SW 1271 (cell line): ENCODE measurements at regions not wholly inside any gene's neighbourhood (a gene's known extent, or its start where the extent isn't known, plus 50 kb on each side); places are given as distances from the start of the nearest gene placed in this dataset.
A peak's percentile ranks its signal among the peaks of the same experiment; 100 is the strongest.

Source experiments
- DNase-seq, 2 experiments: peaks; one replicate each; lab custom pipeline; 2025; lab: John Stamatoyannopoulos, UW

DNA sequence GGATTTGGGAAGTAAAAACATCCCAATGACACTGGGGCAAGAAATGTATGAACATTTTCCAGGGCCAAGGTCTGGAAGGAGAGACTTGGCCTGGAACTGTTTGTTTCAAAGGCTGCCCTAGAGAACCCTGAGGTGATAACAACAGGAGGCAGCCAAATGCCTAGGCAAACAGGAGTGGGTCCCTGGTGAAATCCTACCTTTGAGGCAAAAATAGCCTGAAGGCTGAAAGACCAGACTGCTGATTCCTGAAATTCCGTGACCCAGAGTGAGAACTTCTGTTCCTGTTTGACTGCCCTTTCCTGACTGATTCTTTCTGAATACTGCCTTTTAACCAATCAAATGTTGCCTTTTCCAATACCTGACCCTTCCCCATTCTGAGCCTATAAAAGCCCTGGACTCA lies 196.4 kb downstream of the NSUN3 start:
- no peak for DNase-seq

DNA sequence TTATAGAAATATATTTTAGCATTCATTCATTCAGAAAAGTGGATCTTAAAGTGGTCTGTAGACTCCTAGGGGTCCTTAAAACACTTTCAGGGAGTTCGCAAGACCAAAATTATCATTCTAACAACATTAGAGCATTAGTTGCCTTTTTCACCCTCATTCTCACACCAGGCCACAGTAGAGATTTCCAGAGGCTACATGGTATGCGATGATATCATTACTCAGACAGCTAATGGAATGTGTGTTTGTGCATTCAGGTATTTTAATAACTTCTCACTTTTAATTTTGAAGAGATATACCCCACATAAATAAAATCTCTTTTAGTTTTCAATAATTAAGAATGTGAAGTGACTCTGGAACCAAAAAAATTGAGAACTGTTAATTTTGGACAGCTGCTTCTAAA lies 206.9 kb downstream of the NSUN3 start:
- no peak for DNase-seq

DNA sequence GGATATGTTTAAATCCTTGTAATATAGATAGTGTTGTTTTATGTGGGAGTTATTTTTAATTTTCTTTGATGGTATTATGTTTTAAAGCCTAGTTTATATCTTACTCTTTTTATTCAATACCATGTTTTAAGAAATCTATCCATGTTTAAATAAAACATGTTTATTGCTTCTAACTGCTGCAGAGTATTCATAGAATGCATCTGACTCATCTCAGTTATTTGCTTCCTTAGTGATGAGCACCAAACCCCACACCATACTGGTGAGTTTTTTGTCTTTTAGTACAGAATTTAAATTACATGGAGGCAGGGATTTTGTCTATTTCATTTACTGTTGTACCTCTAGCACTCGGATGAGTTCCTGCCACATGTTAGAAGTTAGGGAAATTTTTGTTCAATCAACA lies 209.2 kb downstream of the NSUN3 start:
- DNase-seq: no peak

DNA sequence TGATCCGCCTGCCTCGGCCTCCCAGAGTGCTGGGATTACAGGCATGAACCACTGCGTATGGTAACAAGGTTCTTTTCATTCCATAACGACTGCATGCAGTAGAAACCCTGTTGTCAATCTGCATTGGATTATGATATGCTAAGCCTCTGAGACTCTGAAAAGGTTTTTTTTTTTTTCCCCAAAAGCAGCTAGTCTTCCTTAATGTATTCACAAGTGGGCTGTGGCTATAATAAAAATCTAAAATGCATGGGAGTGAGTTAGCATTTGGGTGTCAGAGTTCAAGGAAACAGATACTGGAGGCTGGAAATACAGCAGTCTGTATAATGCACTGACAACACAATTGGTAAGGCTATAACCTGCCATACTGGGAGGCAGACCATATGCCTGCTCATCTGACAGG lies 218.1 kb downstream of the NSUN3 start:
- no peak for DNase-seq

DNA sequence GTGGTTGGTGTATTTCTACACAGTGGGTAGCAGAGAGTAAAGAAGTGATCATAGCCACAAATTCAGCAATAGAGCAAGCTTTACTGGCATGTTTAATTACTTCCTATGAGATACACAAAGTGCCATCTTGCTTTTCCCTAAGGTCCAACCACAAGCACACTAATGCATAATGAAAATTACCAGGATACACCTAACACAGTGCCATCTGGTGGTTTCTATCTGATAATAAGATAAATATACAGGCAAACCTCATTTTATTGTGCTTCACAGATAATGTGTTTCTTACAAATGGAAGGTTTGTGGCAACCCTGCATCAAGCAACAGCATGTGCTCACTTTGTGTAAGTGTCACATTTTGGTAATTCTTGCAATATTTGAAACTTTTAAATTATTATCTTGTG lies 223.0 kb downstream of the NSUN3 start:
- peak in 1 of 2 experiments; percentile 11 for DNase-seq

DNA sequence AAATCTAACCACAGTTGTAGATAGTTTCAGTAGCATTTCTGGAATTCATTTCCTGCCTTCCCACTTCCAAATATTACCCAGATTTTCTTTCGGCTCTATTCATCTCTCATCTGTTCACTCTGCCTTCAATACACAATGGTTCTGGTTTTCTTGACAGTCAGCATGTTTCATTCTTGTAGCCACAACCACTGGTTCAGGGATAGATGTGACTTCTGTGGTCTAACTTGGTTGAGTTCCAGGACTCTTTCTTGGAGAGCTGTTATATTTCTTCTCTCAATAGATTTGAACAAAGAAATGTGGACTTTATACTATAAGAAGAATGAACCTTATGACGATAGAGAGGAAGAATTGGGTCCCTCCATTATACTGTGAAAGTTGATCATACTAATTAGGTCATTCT lies 228.8 kb downstream of the NSUN3 start:
- no peak for DNase-seq

DNA sequence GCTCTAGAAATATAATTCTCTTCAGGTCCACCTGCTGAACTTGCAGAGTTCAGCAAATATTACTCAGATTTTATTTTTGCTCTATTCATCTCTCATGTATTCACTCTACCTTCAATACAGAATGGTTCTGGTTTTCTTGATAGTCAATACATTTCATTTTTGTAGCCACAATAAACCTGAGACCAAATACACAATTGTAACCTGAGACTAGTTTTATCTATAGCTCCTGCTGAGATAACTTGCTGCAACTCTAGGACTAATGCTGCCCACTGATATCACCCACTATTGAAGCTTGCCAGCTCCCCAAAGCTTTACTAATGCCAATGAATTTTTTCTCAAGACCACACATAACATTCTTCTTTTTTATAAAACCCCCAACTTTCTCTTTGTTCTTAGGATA lies 229.3 kb downstream of the NSUN3 start:
- no peak for DNase-seq

DNA sequence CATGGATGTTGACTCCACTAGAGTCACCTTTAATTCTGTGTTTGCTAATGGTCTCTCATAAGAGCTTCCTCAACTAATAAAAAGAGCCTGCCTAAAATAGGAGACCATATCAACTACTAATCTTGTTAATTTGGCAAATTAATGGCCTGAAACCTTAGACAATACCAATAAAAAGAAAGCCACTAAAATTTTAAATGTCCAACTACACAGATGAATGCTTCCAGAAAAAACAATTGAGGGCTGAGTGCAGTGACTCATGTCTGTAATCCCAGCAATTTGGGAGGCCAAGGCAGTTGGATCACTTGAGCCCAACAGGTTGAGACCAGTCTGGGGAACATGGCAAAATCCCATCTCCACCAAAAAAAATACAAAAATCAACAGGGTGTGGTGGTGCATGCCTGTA lies 230.9 kb downstream of the NSUN3 start:
- no peak for DNase-seq

DNA sequence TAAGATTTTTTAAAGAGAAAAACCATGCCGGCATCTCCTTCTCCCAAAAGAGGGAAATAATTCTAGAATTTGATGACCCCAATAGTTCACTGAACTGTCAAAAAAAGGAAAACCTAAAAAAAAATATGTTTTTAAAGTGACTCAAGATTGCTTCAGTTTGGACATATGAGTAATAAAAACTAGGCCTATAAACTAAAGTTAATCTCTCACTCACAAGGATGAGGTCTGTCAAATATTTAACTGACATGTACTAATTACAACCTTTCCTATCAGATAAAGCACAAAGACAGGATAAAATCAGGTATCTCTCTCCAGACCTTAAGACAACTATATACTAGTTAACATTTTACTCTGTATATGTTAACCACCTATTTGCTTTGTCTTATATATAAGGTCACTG lies 231.9 kb downstream of the NSUN3 start:
- DNase-seq: no peak

DNA sequence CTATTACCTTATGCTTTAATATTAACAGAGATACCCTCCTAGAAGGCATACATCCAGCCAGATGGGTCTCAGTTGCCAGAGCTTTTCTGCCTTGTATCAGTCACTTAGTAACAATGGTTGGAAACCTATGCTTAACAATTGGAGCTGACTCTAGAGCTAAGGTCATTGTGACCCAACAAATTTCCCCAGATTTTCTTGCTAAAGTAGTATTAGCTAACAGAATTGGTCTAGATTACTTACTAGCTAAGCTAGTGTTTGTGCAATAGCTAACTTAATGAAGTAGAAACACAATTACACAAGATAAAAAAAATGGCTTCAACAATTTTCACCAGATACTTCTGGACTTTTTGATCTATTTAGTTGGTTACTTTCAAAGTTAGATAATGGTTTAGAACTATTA lies 236.9 kb downstream of the NSUN3 start:
- DNase-seq: no peak

DNA sequence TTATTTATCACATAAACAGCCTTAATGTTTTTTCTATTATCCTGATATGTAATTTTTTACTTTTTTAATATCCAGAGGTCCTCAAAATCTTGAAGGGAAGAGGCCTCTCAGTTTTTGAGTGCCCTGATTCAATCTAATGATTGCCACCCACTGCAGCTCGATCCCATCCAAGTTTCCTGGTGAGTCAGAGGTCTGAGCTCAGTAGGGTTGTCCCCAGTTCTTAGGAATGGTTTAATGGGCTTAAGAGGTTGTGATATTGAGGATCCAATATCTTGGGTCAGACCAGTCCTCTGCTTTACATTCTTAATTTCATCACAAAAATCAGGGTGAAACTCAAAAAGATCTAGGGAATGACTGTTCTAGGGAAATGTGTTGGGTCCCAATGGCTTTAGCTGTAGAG lies 238.5 kb downstream of the NSUN3 start:
- DNase-seq: no peak

DNA sequence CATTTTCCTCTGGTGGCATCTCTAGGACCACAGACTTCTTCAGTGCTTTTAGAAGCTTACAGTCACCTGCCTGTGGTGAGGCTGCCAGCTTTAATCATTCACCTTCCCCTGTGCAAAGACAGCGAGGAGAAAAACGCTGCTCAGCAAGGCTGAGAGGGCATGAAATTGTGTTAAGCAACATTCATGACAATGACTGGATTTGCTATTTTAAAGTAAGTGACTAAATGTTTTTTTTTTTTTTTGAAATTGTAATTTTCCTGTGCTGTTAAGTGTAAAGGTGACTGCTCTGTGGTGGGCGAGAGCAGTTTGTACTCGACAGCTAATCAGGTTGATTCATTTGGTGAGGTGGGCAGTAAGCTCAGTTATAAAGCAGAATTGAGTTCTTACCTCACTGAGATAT lies 240.4 kb downstream of the NSUN3 start:
- no peak for DNase-seq

DNA sequence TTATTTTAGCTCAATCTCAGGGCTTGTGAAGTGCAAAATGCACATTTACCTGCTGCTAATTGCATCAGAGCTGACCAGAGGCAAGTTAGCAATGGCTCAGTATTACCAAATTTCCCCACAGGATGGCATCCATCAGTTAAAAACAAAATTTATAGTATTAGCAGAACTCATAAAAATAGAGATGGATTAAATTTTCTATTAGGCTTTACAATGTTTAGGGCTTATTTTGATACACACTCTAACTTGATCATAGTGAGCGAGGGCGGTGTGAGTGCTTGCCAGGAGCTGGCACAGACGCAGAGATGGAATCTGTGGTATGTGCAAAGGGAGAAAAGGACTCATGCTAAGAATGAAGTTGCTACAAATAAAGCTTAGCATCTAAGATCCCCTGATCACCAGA lies 241.0 kb downstream of the NSUN3 start:
- no peak for DNase-seq

DNA sequence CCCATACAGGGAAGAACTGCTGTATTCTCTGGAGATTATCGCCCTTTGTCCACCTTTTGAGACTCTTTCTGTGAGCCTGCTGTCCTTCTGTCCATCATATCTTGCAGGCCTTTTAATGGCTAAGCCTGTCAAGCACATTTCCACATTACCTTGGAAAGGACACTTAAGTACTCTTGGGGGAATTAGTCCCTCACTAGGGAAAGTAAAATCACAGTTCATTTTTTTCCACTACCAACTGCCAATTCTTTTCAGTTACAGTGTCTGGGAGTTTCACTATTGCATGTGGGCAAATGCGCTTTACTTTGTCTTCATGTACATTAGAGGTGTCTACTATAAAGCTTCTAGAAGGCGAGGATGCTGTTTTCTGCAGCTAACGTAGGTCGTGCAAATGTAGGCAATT lies 242.1 kb downstream of the NSUN3 start:
- no peak for DNase-seq

DNA sequence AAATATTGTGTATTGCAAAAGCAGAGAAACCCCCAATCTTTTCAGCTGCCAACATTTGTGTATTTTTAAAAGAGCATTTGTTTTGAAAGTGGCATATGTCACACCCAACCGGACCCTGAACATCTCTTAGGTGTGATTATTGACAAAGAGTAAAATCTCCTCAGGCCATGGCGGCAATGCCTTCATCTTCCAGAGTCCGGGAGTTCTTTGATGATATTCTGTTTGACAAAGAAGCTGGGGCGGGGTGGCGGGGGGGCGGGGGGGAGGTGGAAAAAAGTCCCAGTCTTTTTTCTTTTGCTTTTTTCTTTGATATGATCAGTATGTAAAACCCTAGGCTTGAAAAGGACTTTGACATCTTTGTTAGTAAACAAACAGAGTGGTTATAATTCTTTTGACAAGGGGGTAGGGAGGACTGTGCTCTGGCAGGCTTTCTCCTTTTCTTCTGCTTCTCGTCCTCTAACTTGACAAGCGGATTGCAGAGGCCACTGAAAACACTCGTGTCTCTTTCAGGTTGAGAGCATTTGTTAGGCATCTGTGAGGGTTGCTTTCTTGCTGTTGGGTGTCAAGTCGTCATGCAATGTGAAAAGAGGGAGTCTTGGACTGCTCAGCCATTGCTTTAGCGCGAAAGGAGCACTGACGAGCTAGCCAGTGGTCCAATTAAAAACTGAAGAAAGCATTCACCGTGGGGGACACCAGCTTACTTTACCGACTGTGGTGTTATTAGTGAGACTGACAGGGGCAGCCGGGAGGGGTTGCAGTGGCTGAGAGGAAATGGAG lies 243.2 kb downstream of the NSUN3 start:
- DNase-seq: no peak

DNA sequence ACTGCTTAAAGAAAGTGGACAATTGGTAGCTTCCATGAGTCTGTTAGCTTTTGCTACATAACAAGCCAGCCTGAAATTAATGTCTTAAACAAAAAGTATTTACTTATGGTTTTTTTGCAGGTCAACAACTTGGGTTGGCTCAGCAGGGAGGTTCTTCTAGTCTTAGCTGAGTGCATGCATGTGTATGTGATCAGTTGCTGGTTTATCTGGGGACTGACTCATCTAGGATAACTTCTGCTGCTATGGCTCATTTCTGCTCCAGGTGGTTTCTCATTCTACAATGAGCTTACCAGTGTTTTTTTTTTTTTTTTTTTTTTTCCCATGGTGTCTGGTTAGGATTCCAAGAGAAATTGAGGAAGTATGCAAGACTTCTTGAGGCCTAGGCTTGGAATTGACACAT lies 244.7 kb downstream of the NSUN3 start:
- no peak for DNase-seq

DNA sequence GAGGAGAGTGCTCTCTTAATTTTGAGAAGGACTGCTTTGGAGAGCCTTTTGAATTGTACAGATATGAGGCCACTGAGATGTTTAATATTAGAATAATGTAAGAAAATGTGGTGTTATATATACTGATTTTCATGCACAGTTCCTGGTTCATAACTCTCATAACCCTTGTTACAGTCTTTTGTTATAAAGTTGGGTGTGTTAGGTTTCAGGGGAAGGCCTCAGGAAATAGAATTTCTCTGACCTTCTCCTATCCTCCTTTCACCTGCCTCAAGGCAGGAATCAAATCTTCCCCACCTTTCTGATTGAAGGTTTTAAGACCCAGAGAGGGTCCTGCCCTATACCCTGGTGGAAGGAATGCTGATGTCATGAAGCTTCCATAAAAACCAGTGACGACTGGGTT lies 245.9 kb downstream of the NSUN3 start:
- no peak for DNase-seq

DNA sequence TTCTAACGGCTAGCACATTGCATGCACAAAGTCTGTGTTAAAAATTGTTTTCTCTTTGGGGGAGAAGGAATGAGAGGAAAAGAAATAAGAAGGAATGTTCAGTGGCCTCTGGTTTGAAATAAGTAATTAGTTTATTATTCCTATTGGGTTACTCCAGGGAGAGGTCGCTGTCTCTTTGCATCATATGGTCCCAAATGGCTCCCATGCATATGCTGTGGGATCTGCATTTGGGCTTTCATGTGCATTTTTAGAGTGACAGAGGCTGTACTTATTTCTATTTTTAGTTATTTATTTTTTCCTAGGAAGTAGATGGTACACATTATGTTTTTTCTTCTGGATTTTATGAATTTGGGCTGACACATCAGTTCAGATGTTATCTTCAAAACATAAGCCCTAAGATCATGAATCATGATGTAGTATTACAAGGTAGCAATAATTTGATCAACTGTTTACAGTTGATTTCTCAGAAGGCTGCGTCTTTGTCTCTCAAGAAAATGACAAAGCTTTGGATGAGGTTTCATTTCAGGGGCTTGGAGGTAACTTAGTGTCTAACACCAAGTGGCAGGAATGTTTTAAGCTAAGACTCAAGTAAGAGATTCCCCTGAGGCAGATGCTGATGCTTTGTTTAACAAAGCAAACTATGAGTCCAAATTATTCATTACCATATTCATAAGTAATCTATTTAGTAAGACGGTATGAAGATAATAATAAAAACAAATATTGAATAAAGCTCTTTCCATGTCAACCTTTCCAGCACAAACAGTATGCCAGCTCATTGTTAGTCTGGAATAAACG lies 247.7 kb downstream of the NSUN3 start:
- DNase-seq: no peak

DNA sequence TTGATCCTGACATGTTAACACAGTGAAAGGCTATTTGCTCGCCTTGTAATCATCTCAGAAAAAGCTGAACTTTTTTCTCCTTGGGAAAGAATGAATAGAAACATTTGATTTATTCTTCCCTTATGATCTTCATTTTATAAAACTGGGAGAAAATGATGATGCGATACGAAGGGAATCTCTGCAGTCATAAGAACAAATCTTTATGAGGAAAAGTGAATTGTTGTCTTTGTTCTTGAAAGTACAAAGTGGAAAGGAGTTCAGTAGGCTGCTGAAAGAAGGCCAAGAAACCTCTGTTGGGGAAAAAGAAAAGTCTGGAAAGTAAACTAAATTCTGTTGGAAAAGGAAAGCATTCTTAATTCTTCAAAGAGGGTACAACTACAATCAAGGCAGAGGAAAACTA lies 248.8 kb downstream of the NSUN3 start:
- DNase-seq: no peak

DNA sequence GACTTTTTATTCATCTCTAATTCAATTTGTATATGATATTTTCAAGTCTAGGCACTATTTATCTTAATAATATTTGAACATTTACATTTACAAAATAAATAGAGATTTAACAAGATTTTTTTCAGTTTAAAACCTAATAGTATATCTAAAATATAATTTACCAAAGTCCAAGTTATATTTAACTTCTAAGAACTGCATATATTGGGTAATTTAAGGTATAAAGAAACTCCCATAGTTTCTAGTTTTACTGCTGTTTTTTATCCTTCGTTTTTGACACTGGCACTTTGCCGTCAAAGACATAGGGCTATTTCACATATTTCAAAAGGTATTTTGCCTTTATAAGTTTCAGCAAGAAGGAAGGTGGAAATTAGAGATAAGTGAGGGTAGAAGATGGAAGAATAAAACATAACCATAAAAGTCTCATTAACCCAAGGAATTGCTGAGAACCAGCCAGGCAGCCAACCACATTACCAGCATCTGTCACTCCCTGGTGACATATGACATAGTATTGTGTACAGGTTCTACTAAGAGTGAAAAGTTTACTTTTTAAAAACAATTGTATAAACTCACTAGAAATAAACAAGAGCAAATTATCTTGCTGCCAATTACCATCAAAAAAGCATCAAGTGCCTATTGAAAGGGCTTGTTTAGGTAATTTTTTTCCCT lies 251.5 kb downstream of the NSUN3 start:
- no peak for DNase-seq

DNA sequence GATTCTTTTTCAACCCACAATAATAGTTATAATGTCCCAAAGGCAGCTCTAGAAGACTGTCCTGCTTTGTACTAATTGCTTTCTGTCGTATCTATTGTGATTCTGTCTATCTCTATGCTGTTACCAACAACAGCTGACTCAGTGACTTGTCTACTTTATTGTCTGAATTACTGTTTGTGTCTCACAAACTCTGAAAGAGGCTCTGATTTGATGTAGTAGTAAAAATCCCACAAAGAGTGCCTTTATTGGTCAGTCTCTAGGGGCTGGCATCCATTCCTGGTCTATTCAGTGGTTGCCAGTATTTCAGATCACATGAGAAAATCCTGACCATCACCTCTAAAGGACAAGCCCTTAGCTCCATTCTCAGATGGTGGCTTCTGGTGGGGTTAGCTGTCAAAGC lies 254.2 kb downstream of the NSUN3 start:
- no peak for DNase-seq

DNA sequence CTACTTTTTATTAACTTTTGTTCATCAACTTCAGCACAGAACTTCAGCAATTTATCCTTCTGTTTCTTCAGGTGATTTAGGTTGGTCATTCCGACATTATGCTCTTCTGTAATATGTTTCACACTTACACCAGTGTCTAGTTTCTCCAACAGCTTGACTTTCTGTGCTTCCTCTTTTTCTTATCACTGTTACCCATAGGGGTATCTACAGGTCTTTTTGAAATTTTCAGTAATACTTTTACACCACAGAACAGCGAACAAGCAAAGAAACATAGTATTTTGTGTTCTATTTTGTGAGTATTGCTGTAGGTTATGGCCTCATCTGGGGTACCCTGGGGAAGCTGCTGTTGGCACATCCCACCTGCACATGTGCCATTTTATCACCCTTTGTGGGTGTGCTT lies 260.7 kb downstream of the NSUN3 start:
- no peak for DNase-seq

DNA sequence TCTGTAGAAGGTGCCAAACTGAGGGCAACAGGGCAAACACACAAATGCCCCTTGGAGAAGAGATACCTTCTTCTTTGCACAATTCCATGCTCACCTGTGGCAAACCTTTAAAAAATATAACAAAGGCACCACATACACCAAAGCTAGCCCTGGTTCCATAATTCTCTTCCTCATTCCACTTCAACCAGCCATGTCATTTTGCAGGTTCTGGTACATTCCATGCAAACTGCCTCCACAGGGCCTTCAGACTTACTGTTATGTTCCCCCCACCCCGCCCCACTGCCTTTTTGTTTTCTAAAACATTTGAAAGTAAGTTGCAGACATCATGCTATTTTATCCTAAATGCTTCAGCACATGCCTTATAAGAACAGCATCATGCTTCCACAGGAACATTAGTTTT lies 269.0 kb downstream of the NSUN3 start:
- no peak for DNase-seq
